Mesendoderm (in vitro differentiated cells): ENCODE measurements at regions not wholly inside any gene's neighbourhood (a gene's known extent, or its start where the extent isn't known, plus 50 kb on each side); places are given as distances from the start of the nearest gene placed in this dataset.

Source experiments
- DNase-seq: peaks from one replicate; pipeline ENCODE4 v3.0.0; 2013
- H2AK5ac ChIP-seq: 2 replicates; pipeline ENCODE4 v1.6.1; 2013; ENCODE audit warnings: low read length, inconsistent platforms
- H2BK120ac ChIP-seq: 2 replicates; pipeline ENCODE4 v1.6.1; 2013; ENCODE audit warnings: low read depth, mild to moderate bottlenecking, low read length, moderate library complexity, mixed read lengths
- H2BK15ac ChIP-seq: replicated peaks from 2 replicates; pipeline ENCODE4 v1.6.1; 2013; ENCODE audit warnings: low read depth, mild to moderate bottlenecking, moderate library complexity
- H2BK5ac ChIP-seq: 2 replicates; pipeline ENCODE4 v1.6.1; 2013; ENCODE audit warnings: low read length, inconsistent platforms
- H3K18ac ChIP-seq: 2 replicates; pipeline ENCODE4 v1.6.1; 2013; ENCODE audit warnings: mild to moderate bottlenecking, low read length, mixed read lengths
- H3K23ac ChIP-seq: one replicate; pipeline ENCODE4 v1.6.1; 2013; ENCODE audit warnings: low read length
- H3K27ac ChIP-seq: 2 replicates; pipeline ENCODE4 v1.5.1; 2013; ENCODE audit warnings: low read depth, mild to moderate bottlenecking, inconsistent platforms, low read length, moderate library complexity
- H3K27me3 ChIP-seq: 2 replicates; pipeline ENCODE4 v1.6.1; 2013; ENCODE audit warnings: low read length, control low read depth, mild to moderate bottlenecking, inconsistent platforms; ENCODE audit not compliant: insufficient read depth, poor library complexity
- H3K36me3 ChIP-seq: 2 replicates; pipeline ENCODE4 v1.6.1; 2013; ENCODE audit warnings: low read length, inconsistent platforms; ENCODE audit not compliant: control insufficient read depth, insufficient read depth
- H3K4ac ChIP-seq: one replicate; pipeline ENCODE4 v1.6.1; 2013; ENCODE audit warnings: low read depth, mild to moderate bottlenecking, low read length, moderate library complexity
- H3K4me1 ChIP-seq: 2 replicates; pipeline ENCODE4 v1.6.1; 2013; ENCODE audit warnings: low read depth, low read length, inconsistent platforms; ENCODE audit not compliant: control insufficient read depth
- H3K4me2 ChIP-seq: 2 replicates; pipeline ENCODE4 v1.6.1; 2013; ENCODE audit warnings: low read length
- H3K4me3 ChIP-seq: 2 replicates; pipeline ENCODE4 v1.5.1; 2013; ENCODE audit warnings: mild to moderate bottlenecking, low read length
- H3K56ac ChIP-seq: one replicate; pipeline ENCODE4 v1.6.1; 2013; ENCODE audit warnings: low read length
- H3K79me1 ChIP-seq: 2 replicates; pipeline ENCODE4 v1.6.1; 2013; ENCODE audit warnings: low read length, inconsistent platforms
- H3K79me2 ChIP-seq: 2 replicates; pipeline ENCODE4 v1.6.1; 2013; ENCODE audit warnings: mild to moderate bottlenecking, low read length; ENCODE audit not compliant: control insufficient read depth, insufficient read depth
- H3K9ac ChIP-seq: 2 replicates; pipeline ENCODE4 v1.6.1; 2013; ENCODE audit warnings: low read length, inconsistent platforms
- H4K5ac ChIP-seq: one replicate; pipeline ENCODE4 v1.6.1; 2013; ENCODE audit warnings: low read length
- H4K8ac ChIP-seq: one replicate; pipeline ENCODE4 v1.6.1; 2013; ENCODE audit warnings: low read depth, mild to moderate bottlenecking, control low read depth, low read length, moderate library complexity
- WGBS: extraction: QIAGEN DNeasy Blood & Tissue Kit; methylation state at CpG from one replicate; pipeline ENCODE4 v1.1.7; 2013; ENCODE audit warnings: low lambda C conversion rate, missing lambda C conversion rate; ENCODE audit not compliant: insufficient coverage; ENCODE audit errors: extremely low coverage; 5-methylcytosine and 5-hydroxymethylcytosine counted together

GRCh38 chr4:100312615-100313350 lies 122.5 kb upstream of the DDIT4L start:
- H3K4me1 ChIP-seq, result no peaks in the 10 kb centered on the region
- H3K27me3 ChIP-seq, result no peaks in the 10 kb centered on the region
- no peak overlapping the region for H2BK15ac ChIP-seq
- H4K5ac ChIP-seq, result no peak overlapping the region
- no peak for DNase-seq
- H3K56ac ChIP-seq, result no peak overlapping the region
- no peak overlapping the region for H3K4me2 ChIP-seq
- no peak overlapping the region for H4K8ac ChIP-seq
- no peak overlapping the region for H2BK5ac ChIP-seq
- no CpG with 5 or more reads among the region's 2 CpGs for WGBS
- H3K79me1 ChIP-seq, result no peaks in the 10 kb centered on the region
- no peak overlapping the region for H3K9ac ChIP-seq
- H3K79me2 ChIP-seq, result no peaks in the 10 kb centered on the region
- H3K4ac ChIP-seq, result no peak overlapping the region
- H3K27ac ChIP-seq, result no peak overlapping the region
- H2AK5ac ChIP-seq, result no peak overlapping the region
- H3K23ac ChIP-seq, result no peak overlapping the region
- no peak overlapping the region for H3K18ac ChIP-seq
- H2BK120ac ChIP-seq, result no peak overlapping the region
- no peak overlapping the region for H3K4me3 ChIP-seq
- H3K36me3 ChIP-seq, result no peaks in the 10 kb centered on the region

GRCh38 chr4:100311181-100311580 lies 120.9 kb upstream of the DDIT4L start:
- Histone ChIP-seq H3K23ac (no peak overlapping the region), H2BK15ac (no peak overlapping the region), H3K9ac (no peak overlapping the region), H4K8ac (no peak overlapping the region), H2AK5ac (no peak overlapping the region), H2BK5ac (no peak overlapping the region), H3K4me2 (no peak overlapping the region), H3K27ac (no peak overlapping the region), H3K4ac (no peak overlapping the region), H3K18ac (no peak overlapping the region), H3K79me1 (no peaks in the 10 kb centered on the region), H3K36me3 (no peaks in the 10 kb centered on the region), H3K4me3 (no peak overlapping the region), H3K56ac (no peak overlapping the region), H3K27me3 (no peaks in the 10 kb centered on the region), H4K5ac (no peak overlapping the region), H2BK120ac (no peak overlapping the region), H3K4me1 (no peaks in the 10 kb centered on the region), H3K79me2 (no peaks in the 10 kb centered on the region)
- WGBS, result no CpG with 5 or more reads among the region's 3 CpGs
- DNase-seq, result peak; percentile 82

- Histone ChIP-seq H3K4me3 (no peak overlapping the region), H3K4me1 (no peaks in the 10 kb centered on the region), H3K27ac (no peak overlapping the region), H3K27me3 (no peaks in the 10 kb centered on the region), H3K79me2 (no peaks in the 10 kb centered on the region), H3K23ac (no peak overlapping the region), H4K5ac (no peak overlapping the region), H2BK120ac (no peak overlapping the region), H3K18ac (no peak overlapping the region), H2BK15ac (no peak overlapping the region), H2BK5ac (no peak overlapping the region), H3K79me1 (no peaks in the 10 kb centered on the region), H3K4ac (no peak overlapping the region), H3K9ac (no peak overlapping the region), H3K4me2 (no peak overlapping the region), H3K36me3 (no peaks in the 10 kb centered on the region), H2AK5ac (no peak overlapping the region), H3K56ac (no peak overlapping the region), H4K8ac (no peak overlapping the region)
- no peak for DNase-seq
Measured at GRCh38 chr4:100306018-100306417, 115.8 kb upstream of the DDIT4L start.

GRCh38 chr4:100302061-100303026 lies 112.1 kb upstream of the DDIT4L start:
- WGBS, result no CpG with 5 or more reads among the region's 9 CpGs
- Histone ChIP-seq H3K4ac (no peak overlapping the region), H3K79me1 (no peaks in the 10 kb centered on the region), H2BK5ac (no peak overlapping the region), H3K4me2 (no peak overlapping the region), H2AK5ac (no peak overlapping the region), H3K4me1 (no peaks in the 10 kb centered on the region), H3K36me3 (no peaks in the 10 kb centered on the region), H3K27ac (no peak overlapping the region), H3K23ac (no peak overlapping the region), H4K5ac (no peak overlapping the region), H3K56ac (no peak overlapping the region), H3K9ac (no peak overlapping the region), H2BK15ac (no peak overlapping the region), H4K8ac (no peak overlapping the region), H3K27me3 (no peaks in the 10 kb centered on the region), H3K4me3 (no peak overlapping the region), H2BK120ac (no peak overlapping the region), H3K18ac (no peak overlapping the region), H3K79me2 (no peaks in the 10 kb centered on the region)
- DNase-seq, result no peak

GRCh38 chr4:100299046-100299840 lies 109.0 kb upstream of the DDIT4L start:
- Histone ChIP-seq H3K79me2 (no peaks in the 10 kb centered on the region), H4K5ac (no peak overlapping the region), H3K56ac (no peak overlapping the region), H2BK120ac (peak overlapping the region; percentile 45), H3K4me3 (no peak overlapping the region), H3K18ac (no peak overlapping the region), H3K27me3 (no peaks in the 10 kb centered on the region), H3K4me2 (no peak overlapping the region), H2AK5ac (no peak overlapping the region), H3K23ac (no peak overlapping the region), H2BK5ac (no peak overlapping the region), H3K36me3 (no peaks in the 10 kb centered on the region), H3K4ac (no peak overlapping the region), H3K9ac (no peak overlapping the region), H4K8ac (no peak overlapping the region), H3K27ac (no peak overlapping the region), H3K4me1 (no peaks in the 10 kb centered on the region), H2BK15ac (no peak overlapping the region), H3K79me1 (no peaks in the 10 kb centered on the region)
- no peak for DNase-seq
- WGBS, result no CpG with 5 or more reads among the region's 2 CpGs
